B cell (primary cell): ENCODE measurements at regions not wholly inside any gene's neighbourhood (a gene's known extent, or its start where the extent isn't known, plus 50 kb on each side); places are given as distances from the start of the nearest gene placed in this dataset.
"Not testable (repeated sequence)": the region's sequence is repeated elsewhere in the genome, so short reads cannot be mapped to it uniquely, and the experiment has no call there.

Experiments used
- ATAC-seq: fragments of 200-7000 bp; cut with Tn5 transposase; one replicate; pipeline ENCODE4 v1.10.0; 2021; ENCODE audit warnings: low read depth, mild to moderate bottlenecking, moderate number of reproducible peaks, moderate library complexity
- CTCF ChIA-PET: fragments of 350-600 bp; sonication (Branson Sonifier 250); formaldehyde crosslinking; loops from one replicate; lab custom pipeline; 2021; ENCODE audit warnings: antibody characterized with exemption, inconsistent platforms; lab: Charles Lee
- POLR2A ChIA-PET: fragments of 350-600 bp; sonication (Branson Sonifier 250); formaldehyde crosslinking; loops from one replicate; lab custom pipeline; 2021; ENCODE audit warnings: antibody characterized with exemption; lab: Charles Lee
- DNase-seq: peaks from one replicate; pipeline ENCODE4 v3.0.0; 2013
- H2AFZ ChIP-seq: 2 replicates; pipeline ENCODE4 v1.6.1; 2012; ENCODE audit warnings: mild to moderate bottlenecking, low read depth, low read length; ENCODE audit not compliant: insufficient read depth, poor library complexity, severe bottlenecking
- H3K27ac ChIP-seq, 2 donors: 1 replicate in 1 of 2; 2 replicates in 1 of 2; pipeline ENCODE4 v1.5.1; 2012 to 2013; ENCODE audit warnings: low read length in 2 of 2, mild to moderate bottlenecking in 2 of 2, moderate library complexity in 1 of 2
- H3K27me3 ChIP-seq, 4 experiments: fragments of 200-600 bp in 1 of 4; sonication (generic) in 1 of 4; replicated peaks in 1 of 4; 1 replicate in 2 of 4; 2 replicates in 2 of 4; pipeline versions ENCODE4 v1.6.1 to v1.7.0; 2013 to 2016; ENCODE audit warnings: low read length in 3 of 4, mild to moderate bottlenecking in 2 of 4, mixed read lengths in 1 of 4, moderate library complexity in 1 of 4; ENCODE audit not compliant: insufficient read depth in 4 of 4, control insufficient read depth in 3 of 4; ENCODE audit errors: control extremely low read depth in 1 of 4
- H3K36me3 ChIP-seq, 2 experiments: replicated peaks in 1 of 2; 1 replicate in 1 of 2; 2 replicates in 1 of 2; pipeline versions ENCODE4 v1.6.1 to v1.7.1; 2013; ENCODE audit warnings: low read length in 1 of 2; ENCODE audit not compliant: insufficient read depth in 2 of 2, control insufficient read depth in 1 of 2; ENCODE audit errors: control extremely low read depth in 1 of 2, extremely low read depth in 1 of 2
- H3K4me1 ChIP-seq, 2 donors: fragments of 200-600 bp in 1 of 2; sonication (generic) in 1 of 2; 1 replicate in 1 of 2; 2 replicates in 1 of 2; pipeline versions ENCODE4 v1.5.1 to v1.6.1; 2013 to 2017; ENCODE audit warnings: low read length in 2 of 2; ENCODE audit not compliant: control insufficient read depth in 2 of 2, insufficient read depth in 2 of 2
- H3K4me2 ChIP-seq: replicated peaks from 2 replicates; pipeline ENCODE3; 2012; ENCODE audit warnings: mild to moderate bottlenecking, low read depth, low read length; ENCODE audit not compliant: poor library complexity, severe bottlenecking
- H3K4me3 ChIP-seq, 5 experiments: fragments of 200-600 bp in 1 of 5; sonication (generic) in 1 of 5; 1 replicate in 3 of 5; 2 replicates in 2 of 5; pipeline versions ENCODE4 v1.5.1 to v1.7.0; 2011 to 2016; ENCODE audit warnings: low read length in 4 of 5, mild to moderate bottlenecking in 4 of 5, low read depth in 2 of 5, control low read depth in 1 of 5, moderate library complexity in 1 of 5; ENCODE audit not compliant: insufficient read depth in 1 of 5; ENCODE audit errors: control extremely low read depth in 1 of 5, extremely low read depth in 1 of 5
- H3K79me2 ChIP-seq: fragments of 200-600 bp; sonication (generic); one replicate; pipeline ENCODE4 v1.6.0; 2016; ENCODE audit warnings: low read length; ENCODE audit not compliant: control insufficient read depth, insufficient read depth
- H3K9ac ChIP-seq: fragments of 200-600 bp; sonication (generic); 2 replicates; pipeline ENCODE4 v1.6.1; 2017; ENCODE audit warnings: mild to moderate bottlenecking, low read length, moderate library complexity
- H3K9me3 ChIP-seq, 3 donors: one replicate each; pipeline versions ENCODE4 v1.6.1 to v1.7.1; 2013; ENCODE audit warnings: low read length in 2 of 3; ENCODE audit not compliant: control insufficient read depth in 2 of 3, insufficient read depth in 1 of 3; ENCODE audit errors: control extremely low read depth in 1 of 3
- H4K20me1 ChIP-seq: 2 replicates; pipeline ENCODE4 v1.6.0; 2012; ENCODE audit warnings: mild to moderate bottlenecking, low read length; ENCODE audit not compliant: insufficient read depth, control insufficient read depth, poor library complexity, severe bottlenecking
- H3K27ac Mint-ChIP-seq: one replicate; pipeline ENCODE4 v1.8.0; 2021; ENCODE audit warnings: mixed read lengths
- H3K27me3 Mint-ChIP-seq: one replicate; pipeline ENCODE4 v1.8.0; 2021; ENCODE audit warnings: mixed read lengths
- H3K4me1 Mint-ChIP-seq: one replicate; pipeline ENCODE4 v1.8.0; 2021; ENCODE audit warnings: mixed read lengths
- H3K4me3 Mint-ChIP-seq: one replicate; pipeline ENCODE4 v1.8.0; 2021; ENCODE audit warnings: mixed read lengths
- H3K9me3 Mint-ChIP-seq: one replicate; pipeline ENCODE4 v1.8.0; 2022; ENCODE audit warnings: mixed read lengths; ENCODE audit not compliant: insufficient read depth
- CTCF ChIP-seq: fragments of 200-600 bp; IDR thresholded peaks from one replicate; pipeline ENCODE4 v1.8.0; 2022; ENCODE audit warnings: antibody characterized with exemption, mild to moderate bottlenecking
- EZH2 ChIP-seq: IDR thresholded peaks from 2 replicates; pipeline ENCODE4 v1.6.1; 2012; ENCODE audit warnings: borderline replicate concordance, low read depth, mild to moderate bottlenecking, moderate library complexity, low read length; ENCODE audit not compliant: insufficient read depth, poor library complexity, severe bottlenecking
- WGBS: methylation state at CpG from one replicate; pipeline ENCODE4 v1.1.5; 2013; ENCODE audit warnings: missing lambda C conversion rate; ENCODE audit not compliant: insufficient coverage; 5-methylcytosine and 5-hydroxymethylcytosine counted together
- intact Hi-C: fragments of 100-400 bp; cut with micrococcal nuclease; formaldehyde crosslinking; loops from one replicate; pipeline ENCODE4 v1.10.0; 2022

GRCh38 chr5:125683669-125684068, 739.5 kb upstream of the GRAMD2B start:
- no peaks in the 10 kb centered on the region for H3K4me1 Mint-ChIP-seq
- ChIA-PET CTCF (no interaction called here), POLR2A (no interaction called here)
- H3K4me3 Mint-ChIP-seq: no peak overlapping the region
- TF ChIP-seq CTCF (no peak), EZH2 (no peak)
- DNase-seq (no peak), ATAC-seq (no peak)
- Histone ChIP-seq H3K9me3 (no peaks in the 10 kb centered on the region), H3K9ac (no peak overlapping the region), H3K4me1 (no peaks in the 10 kb centered on the region), H3K27me3 (no peaks in the 10 kb centered on the region), H2AFZ (no peak overlapping the region), H3K36me3 (no peaks in the 10 kb centered on the region), H4K20me1 (no peaks in the 10 kb centered on the region), H3K27ac (no peak overlapping the region), H3K4me2 (no peak overlapping the region), H3K79me2 (no peaks in the 10 kb centered on the region), H3K4me3 (no peak overlapping the region)
- peaks cover 10% of the 10 kb centered on the region for H3K27me3 Mint-ChIP-seq
- H3K27ac Mint-ChIP-seq: no peak overlapping the region
- intact Hi-C loops: no loop called here
- H3K9me3 Mint-ChIP-seq: no peaks in the 10 kb centered on the region

- ATAC-seq: no peak
- no peak for DNase-seq
- Histone ChIP-seq H2AFZ (no peak overlapping the region), H3K27me3 (no peaks in the 10 kb centered on the region), H3K9ac (no peak overlapping the region), H3K4me1 (no peaks in the 10 kb centered on the region), H3K27ac (no peak overlapping the region), H4K20me1 (no peaks in the 10 kb centered on the region), H3K79me2 (no peaks in the 10 kb centered on the region), H3K36me3 (no peaks in the 10 kb centered on the region), H3K4me2 (no peak overlapping the region), H3K4me3 (no peak overlapping the region), H3K9me3 (no peaks in the 10 kb centered on the region)
- TF ChIP-seq EZH2 (no peak), CTCF (no peak)
- ChIA-PET POLR2A (no interaction called here), CTCF (no interaction called here)
- no peak overlapping the region for H3K4me3 Mint-ChIP-seq
- H3K27me3 Mint-ChIP-seq: peaks cover 14% of the 10 kb centered on the region
- intact Hi-C loops: no loop called here
- H3K27ac Mint-ChIP-seq: no peak overlapping the region
- peaks cover 3% of the 10 kb centered on the region for H3K9me3 Mint-ChIP-seq
- H3K4me1 Mint-ChIP-seq: no peaks in the 10 kb centered on the region
Measured at GRCh38 chr5:125685771-125686170, 737.4 kb upstream of the GRAMD2B start.

GRCh38 chr5:125691738-125692530, 731.3 kb upstream of the GRAMD2B start:
- H3K27ac Mint-ChIP-seq, H3K4me2 ChIP-seq, H2AFZ ChIP-seq, H3K9me3 ChIP-seq, H3K4me1 ChIP-seq, H3K4me3 ChIP-seq, CTCF ChIA-PET, POLR2A ChIA-PET, H4K20me1 ChIP-seq, H3K79me2 ChIP-seq, DNase-seq, H3K9me3 Mint-ChIP-seq, ATAC-seq, H3K9ac ChIP-seq, H3K36me3 ChIP-seq, H3K27me3 ChIP-seq, H3K4me3 Mint-ChIP-seq, H3K27ac ChIP-seq, intact Hi-C loops, H3K4me1 Mint-ChIP-seq: not testable (repeated sequence)
- peaks cover 11% of the 10 kb centered on the region for H3K27me3 Mint-ChIP-seq
- WGBS: 93% methylated on average over 3 of the region's 7 CpGs
